Small intestine (tissue), 7 donors: ENCODE measurements at regions not wholly inside any gene's neighbourhood (a gene's known extent, or its start where the extent isn't known, plus 50 kb on each side); places are given as distances from the start of the nearest gene placed in this dataset.

ENCODE experiments used
- DNase-seq, 2 donors: peaks; one replicate each; pipeline versions ENCODE4 v3.0.0 to v3.0.0-alpha.2; 2013
- FAIRE-seq: peaks from 2 replicates; lab custom pipeline; 2012; peaks lifted over from hg19 to GRCh38; lab: Jason Lieb, UNC
- H3K27ac ChIP-seq, 3 donors: one replicate each; pipeline ENCODE4 v1.5.1; 2013; ENCODE audit warnings: low read length in 2 of 3, mild to moderate bottlenecking in 2 of 3, control low read depth in 1 of 3, inconsistent platforms in 1 of 3, low read depth in 1 of 3, moderate library complexity in 1 of 3
- H3K27me3 ChIP-seq, 3 donors: one replicate each; pipeline ENCODE4 v1.6.1; 2013; ENCODE audit warnings: low read length in 3 of 3, inconsistent platforms in 1 of 3; ENCODE audit not compliant: control insufficient read depth in 3 of 3, insufficient read depth in 3 of 3
- H3K36me3 ChIP-seq, 3 donors: one replicate each; pipeline ENCODE4 v1.6.1; 2013; ENCODE audit warnings: low read length in 3 of 3, inconsistent platforms in 1 of 3, low read depth in 1 of 3, mild to moderate bottlenecking in 1 of 3, moderate library complexity in 1 of 3; ENCODE audit not compliant: control insufficient read depth in 3 of 3, insufficient read depth in 2 of 3
- H3K4me1 ChIP-seq, 3 donors: one replicate each; pipeline ENCODE4 v1.6.1; 2013; ENCODE audit warnings: low read length in 2 of 3, inconsistent platforms in 1 of 3, low read depth in 1 of 3, mild to moderate bottlenecking in 1 of 3, moderate library complexity in 1 of 3; ENCODE audit not compliant: control insufficient read depth in 3 of 3, insufficient read depth in 2 of 3
- H3K4me3 ChIP-seq, 3 donors: one replicate each; pipeline ENCODE4 v1.5.1; 2013; ENCODE audit warnings: low read length in 3 of 3, control low read depth in 1 of 3, inconsistent platforms in 1 of 3, low read depth in 1 of 3, mild to moderate bottlenecking in 1 of 3, moderate library complexity in 1 of 3
- H3K9me3 ChIP-seq, 2 donors: one replicate each; pipeline ENCODE4 v1.6.1; 2013; ENCODE audit warnings: low read depth in 1 of 2, low read length in 1 of 2; ENCODE audit not compliant: control insufficient read depth in 2 of 2, insufficient read depth in 1 of 2
- WGBS, 3 donors: extraction: QIAGEN DNeasy Blood & Tissue Kit; methylation state at CpG; one replicate each; pipeline ENCODE4 v1.1.7; 2013; 5-methylcytosine and 5-hydroxymethylcytosine counted together
- donor health status: healthy with polysubstance abuse.
- donor health status: control.
- donor health status: control.
- donor health status: Bipolar disorder and iron deficiency.
- donor health status: healthy.

- FAIRE-seq (no peak), DNase-seq (no peak)
- Histone ChIP-seq H3K27me3 (no peaks in the 10 kb centered on the region), H3K36me3 (no peaks in the 10 kb centered on the region), H3K4me3 (no peak overlapping the region), H3K4me1 (no peaks in the 10 kb centered on the region), H3K27ac (no peak overlapping the region), H3K9me3 (peaks cover 0 to 2% of the 10 kb centered on the region in 2 donors)
- 79 to 86% (median 80%) methylated on average over 8 of the region's 8 CpGs for WGBS, 3 donors
These were observed 936.5 kb downstream of the TBC1D22A start for GRCh38 chr22:47698906-47699305.

DNA sequence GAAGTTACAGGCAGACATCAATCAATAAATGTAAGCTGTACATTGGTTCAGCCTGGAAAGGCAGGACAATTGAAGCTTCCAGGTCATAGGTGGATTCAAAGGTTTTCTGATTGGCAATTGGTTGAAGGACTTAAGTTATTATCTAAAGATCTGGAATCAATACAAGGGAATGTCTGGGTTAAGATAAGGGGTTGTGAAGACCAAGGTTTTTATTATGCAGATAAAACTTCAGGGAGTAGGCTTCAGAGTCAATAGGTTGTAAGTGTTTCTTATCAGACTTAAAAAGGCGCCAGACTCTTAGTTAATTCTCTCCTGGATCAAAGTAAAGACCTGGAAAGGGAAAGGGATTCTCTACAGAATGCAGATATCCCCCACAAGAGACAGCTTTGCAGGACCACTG is 935.4 kb downstream of the TBC1D22A start:
- H3K27ac ChIP-seq, result no peak overlapping the region
- DNase-seq (no peak), FAIRE-seq (no peak)
- no peaks in the 10 kb centered on the region for H3K4me1 ChIP-seq
- no peak overlapping the region for H3K4me3 ChIP-seq
- no peaks in the 10 kb centered on the region for H3K36me3 ChIP-seq
- H3K27me3 ChIP-seq, result no peaks in the 10 kb centered on the region
- peaks cover 0 to 2% of the 10 kb centered on the region in 2 donors for H3K9me3 ChIP-seq
- 13 to 49% (median 18%) methylated on average over 1 of the region's 1 CpG for WGBS, 3 donors

- Histone ChIP-seq H3K4me1 (no peaks in the 10 kb centered on the region), H3K4me3 (no peak overlapping the region), H3K27me3 (no peaks in the 10 kb centered on the region), H3K36me3 (no peaks in the 10 kb centered on the region), H3K9me3 (peaks cover 0 to 2% of the 10 kb centered on the region in 2 donors), H3K27ac (no peak overlapping the region)
- WGBS, 3 donors, result 48 to 60% (median 57%) methylated on average over 3 of the region's 3 CpGs
- no peak for DNase-seq
- FAIRE-seq, result no peak
These were observed 934.3 kb downstream of the TBC1D22A start for GRCh38 chr22:47696776-47697175.

- no peaks in the 10 kb centered on the region for H3K4me1 ChIP-seq
- FAIRE-seq (no peak), DNase-seq (no peak)
- WGBS, 3 donors, result 84 to 89% (median 84%) methylated on average over 5 of the region's 5 CpGs
- H3K9me3 ChIP-seq, result peaks cover 0 to 2% of the 10 kb centered on the region in 2 donors
- H3K27ac ChIP-seq, result no peak overlapping the region
- no peaks in the 10 kb centered on the region for H3K36me3 ChIP-seq
- H3K4me3 ChIP-seq, result no peak overlapping the region
- H3K27me3 ChIP-seq, result no peaks in the 10 kb centered on the region
These were observed 932.7 kb downstream of the TBC1D22A start for GRCh38 chr22:47695176-47695575.

GRCh38 chr22:47694536-47695130 is 932.2 kb downstream of the TBC1D22A start:
- DNase-seq (no peak), FAIRE-seq (no peak)
- Histone ChIP-seq H3K4me3 (no peak overlapping the region), H3K27me3 (no peaks in the 10 kb centered on the region), H3K9me3 (peaks cover 0 to 2% of the 10 kb centered on the region in 2 donors), H3K36me3 (no peaks in the 10 kb centered on the region), H3K4me1 (no peaks in the 10 kb centered on the region), H3K27ac (no peak overlapping the region)
- 63 to 67% (median 65%) methylated on average over 4 of the region's 4 CpGs for WGBS, 3 donors

DNA sequence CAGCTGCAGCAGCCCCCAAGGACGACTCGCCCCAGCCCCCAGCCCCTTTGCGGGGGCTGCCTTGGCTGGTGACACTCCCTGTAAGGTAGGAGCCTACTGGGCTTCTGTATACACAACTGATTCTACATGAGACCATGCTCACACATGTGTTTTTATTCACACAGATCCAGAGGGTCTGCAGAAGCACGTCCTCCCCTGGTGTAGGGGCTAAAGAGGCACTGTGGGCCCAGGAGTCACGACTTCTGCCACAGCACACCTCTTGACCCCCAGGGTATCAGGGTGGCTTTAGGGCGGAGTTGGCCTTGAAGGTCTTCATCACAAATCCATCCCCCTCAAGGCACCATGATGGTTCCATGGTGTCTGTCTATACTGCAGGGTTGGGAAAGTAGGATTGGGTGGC is 931.2 kb downstream of the TBC1D22A start:
- no peak overlapping the region for H3K27ac ChIP-seq
- 71 to 78% (median 72%) methylated on average over 6 of the region's 6 CpGs for WGBS, 3 donors
- H3K4me3 ChIP-seq, result no peak overlapping the region
- H3K27me3 ChIP-seq, result no peaks in the 10 kb centered on the region
- H3K36me3 ChIP-seq, result no peaks in the 10 kb centered on the region
- H3K4me1 ChIP-seq, result no peaks in the 10 kb centered on the region
- FAIRE-seq (no peak), DNase-seq (no peak)
- peaks cover 0 to 2% of the 10 kb centered on the region in 2 donors for H3K9me3 ChIP-seq

GRCh38 chr22:47692811-47693210 is 930.4 kb downstream of the TBC1D22A start:
- WGBS, 3 donors, result 76 to 81% (median 77%) methylated on average over 12 of the region's 12 CpGs
- Histone ChIP-seq H3K27me3 (no peaks in the 10 kb centered on the region), H3K36me3 (no peaks in the 10 kb centered on the region), H3K27ac (no peak overlapping the region), H3K9me3 (peaks cover 0 to 2% of the 10 kb centered on the region in 2 donors), H3K4me1 (no peaks in the 10 kb centered on the region), H3K4me3 (no peak overlapping the region)
- DNase-seq, result no peak
- no peak for FAIRE-seq

GRCh38 chr22:47691152-47691895 is 928.9 kb downstream of the TBC1D22A start:
- Histone ChIP-seq H3K27ac (no peak overlapping the region), H3K4me3 (no peak overlapping the region), H3K27me3 (no peaks in the 10 kb centered on the region), H3K36me3 (no peaks in the 10 kb centered on the region), H3K4me1 (no peaks in the 10 kb centered on the region), H3K9me3 (peaks cover 0 to 2% of the 10 kb centered on the region in 2 donors)
- WGBS, 3 donors, result 86 to 92% (median 91%) methylated on average over 10 of the region's 10 CpGs
- no peak for DNase-seq
- no peak for FAIRE-seq
